Activated CD8-positive, alpha-beta memory T cell treated with anti-CD3 and anti-CD28 coated beads, Interleukin-2, amount 10 ng/mL, durations not matched to agents 7 days and 5 days (primary cell): ENCODE measurements at regions not wholly inside any gene's neighbourhood (a gene's known extent, or its start where the extent isn't known, plus 50 kb on each side); places are given as distances from the start of the nearest gene placed in this dataset.

Source experiments
- ATAC-seq: fragments of 150-1000 bp; cut with Tn5 transposase; one replicate; pipeline ENCODE4 v1.10.0; 2021; ENCODE audit warnings: moderate library complexity
- CTCF ChIA-PET: fragments of 350-600 bp; sonication (Branson Sonifier 250); formaldehyde crosslinking; loops from one replicate; lab custom pipeline; 2021; ENCODE audit warnings: antibody characterized with exemption; lab: Charles Lee
- DNase-seq: peaks from one replicate; pipeline ENCODE4 v3.0.0-alpha.2; 2020
- H3K27ac Mint-ChIP-seq: one replicate; pipeline ENCODE4 v1.8.0; 2021; ENCODE audit warnings: mild to moderate bottlenecking, mixed read lengths
- H3K27me3 Mint-ChIP-seq: one replicate; pipeline ENCODE4 v1.8.0; 2021; ENCODE audit warnings: mixed read lengths
- H3K36me3 Mint-ChIP-seq: one replicate; pipeline ENCODE4 v1.8.0; 2021; ENCODE audit warnings: mild to moderate bottlenecking, mixed read lengths
- H3K4me1 Mint-ChIP-seq: one replicate; pipeline ENCODE4 v1.8.0; 2021; ENCODE audit warnings: mixed read lengths
- H3K4me3 Mint-ChIP-seq: one replicate; pipeline ENCODE4 v1.8.0; 2021; ENCODE audit warnings: mild to moderate bottlenecking, moderate library complexity, mixed read lengths
- H3K9me3 Mint-ChIP-seq: one replicate; pipeline ENCODE4 v1.8.0; 2022; ENCODE audit warnings: low read depth, mixed read lengths

DNA sequence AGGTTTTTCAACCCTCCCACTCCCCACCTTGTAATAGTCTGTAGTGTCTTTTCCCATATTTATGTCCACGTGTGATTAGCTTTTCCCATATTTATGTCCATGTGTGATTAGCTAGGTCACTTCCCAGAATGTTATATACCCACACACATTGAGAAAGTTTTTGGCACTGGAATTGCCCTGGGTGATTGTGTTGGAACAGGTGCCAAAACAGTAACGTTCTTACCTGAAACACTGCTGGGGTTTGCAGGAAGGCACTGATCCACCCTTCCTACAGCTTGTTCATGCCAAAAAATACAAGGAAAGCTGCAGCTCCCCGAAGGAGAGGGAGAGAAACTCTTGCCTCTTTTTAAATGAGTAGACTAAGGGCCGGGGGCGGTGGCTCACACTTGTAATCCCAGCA, 68.0 kb upstream of the CXADR start:
- Mint-ChIP-seq H3K4me3 (no peak overlapping the region), H3K27me3 (peaks cover 13% of the 10 kb centered on the region), H3K4me1 (no peaks in the 10 kb centered on the region), H3K27ac (no peak overlapping the region), H3K9me3 (no peaks in the 10 kb centered on the region), H3K36me3 (no peaks in the 10 kb centered on the region)
- DNase-seq (no peak), ATAC-seq (no peak)
- CTCF ChIA-PET = no interaction called here

DNA sequence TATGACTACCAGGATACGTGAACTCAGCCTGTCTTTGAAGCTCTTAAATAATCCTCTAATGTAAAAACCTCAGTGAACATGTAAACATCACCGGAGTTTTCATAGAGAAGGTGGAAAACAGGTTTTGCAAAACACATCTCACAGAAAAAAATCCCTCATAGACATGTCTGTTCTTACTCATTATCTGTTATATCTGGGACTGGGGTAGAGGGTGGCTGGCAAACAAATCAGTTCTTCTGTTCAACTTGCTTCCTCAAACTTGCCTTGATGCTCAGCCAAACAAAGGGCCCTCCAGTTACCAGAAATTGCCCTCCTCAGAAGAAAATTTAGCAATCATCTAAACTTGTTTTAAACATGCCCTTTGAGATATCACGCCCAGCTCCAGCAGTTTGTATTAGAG, 66.1 kb upstream of the CXADR start:
- no peak overlapping the region for H3K27ac Mint-ChIP-seq
- CTCF ChIA-PET = no interaction called here
- no peak for DNase-seq
- H3K4me1 Mint-ChIP-seq = no peaks in the 10 kb centered on the region
- peaks cover 8% of the 10 kb centered on the region for H3K27me3 Mint-ChIP-seq
- no peaks in the 10 kb centered on the region for H3K9me3 Mint-ChIP-seq
- no peaks in the 10 kb centered on the region for H3K36me3 Mint-ChIP-seq
- no peak overlapping the region for H3K4me3 Mint-ChIP-seq
- no peak for ATAC-seq

DNA sequence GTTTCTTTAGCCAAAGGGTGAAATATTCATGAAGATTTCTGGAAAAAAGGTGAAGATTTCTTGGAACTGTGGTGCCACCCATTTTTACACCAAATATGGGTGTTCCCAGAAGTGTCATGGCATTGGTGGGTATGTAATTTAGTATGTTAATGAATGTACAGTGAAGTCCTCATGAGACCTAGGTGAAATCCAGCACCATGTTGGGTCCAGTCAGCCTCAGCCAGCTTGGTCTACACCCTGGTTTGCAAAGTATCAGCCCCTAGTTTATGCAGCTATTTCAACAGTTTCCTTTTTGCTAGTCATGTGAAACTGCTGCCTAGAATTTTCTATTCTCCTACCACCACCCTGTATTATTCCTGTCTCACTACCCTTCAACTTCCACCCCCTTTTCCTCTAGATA, 63.1 kb upstream of the CXADR start:
- H3K36me3 Mint-ChIP-seq = no peaks in the 10 kb centered on the region

DNA sequence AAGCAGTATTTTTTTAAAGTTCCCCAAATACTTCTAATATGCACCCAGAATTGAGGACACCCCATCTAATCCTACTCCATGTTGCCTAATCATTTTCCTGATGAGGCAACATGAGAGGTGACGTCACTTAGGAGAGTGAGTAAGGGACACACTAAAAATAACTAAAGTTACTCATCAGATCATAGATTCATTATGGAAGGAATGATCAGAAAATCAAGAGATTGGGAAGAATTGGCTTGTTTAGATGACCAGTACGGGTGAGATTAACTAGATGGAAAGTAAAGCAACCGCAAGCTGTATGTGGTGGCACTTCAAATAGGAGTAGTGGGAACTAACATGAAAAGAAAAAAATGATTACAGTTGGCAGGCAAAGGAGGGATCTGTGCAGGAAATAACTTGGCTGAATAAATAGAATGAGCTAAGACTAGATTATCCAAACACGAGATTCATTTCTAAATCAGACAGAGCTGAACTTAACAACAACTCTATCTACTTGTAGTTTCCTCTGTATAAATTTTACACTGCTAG, 61.4 kb upstream of the CXADR start:
- ATAC-seq (no peak), DNase-seq (no peak)
- CTCF ChIA-PET = interaction anchor here (1.4 kb wide), 1 partner anchor 10 kb away, joined by 3 read pairs; no protein-coding TSS in a partner anchor
- Mint-ChIP-seq H3K36me3 (no peaks in the 10 kb centered on the region), H3K4me1 (peaks cover 6% of the 10 kb centered on the region), H3K27ac (no peak overlapping the region), H3K4me3 (no peak overlapping the region), H3K27me3 (peaks cover 7% of the 10 kb centered on the region), H3K9me3 (no peaks in the 10 kb centered on the region)

More for the DNA sequence above, 63.1 kb upstream of the CXADR start:
- Mint-ChIP-seq H3K9me3 (no peaks in the 10 kb centered on the region), H3K27me3 (peaks cover 6% of the 10 kb centered on the region), H3K4me1 (peaks cover 5% of the 10 kb centered on the region), H3K4me3 (no peak overlapping the region), H3K27ac (no peak overlapping the region)
- CTCF ChIA-PET = no interaction called here
- no peak for DNase-seq
- no peak for ATAC-seq

DNA sequence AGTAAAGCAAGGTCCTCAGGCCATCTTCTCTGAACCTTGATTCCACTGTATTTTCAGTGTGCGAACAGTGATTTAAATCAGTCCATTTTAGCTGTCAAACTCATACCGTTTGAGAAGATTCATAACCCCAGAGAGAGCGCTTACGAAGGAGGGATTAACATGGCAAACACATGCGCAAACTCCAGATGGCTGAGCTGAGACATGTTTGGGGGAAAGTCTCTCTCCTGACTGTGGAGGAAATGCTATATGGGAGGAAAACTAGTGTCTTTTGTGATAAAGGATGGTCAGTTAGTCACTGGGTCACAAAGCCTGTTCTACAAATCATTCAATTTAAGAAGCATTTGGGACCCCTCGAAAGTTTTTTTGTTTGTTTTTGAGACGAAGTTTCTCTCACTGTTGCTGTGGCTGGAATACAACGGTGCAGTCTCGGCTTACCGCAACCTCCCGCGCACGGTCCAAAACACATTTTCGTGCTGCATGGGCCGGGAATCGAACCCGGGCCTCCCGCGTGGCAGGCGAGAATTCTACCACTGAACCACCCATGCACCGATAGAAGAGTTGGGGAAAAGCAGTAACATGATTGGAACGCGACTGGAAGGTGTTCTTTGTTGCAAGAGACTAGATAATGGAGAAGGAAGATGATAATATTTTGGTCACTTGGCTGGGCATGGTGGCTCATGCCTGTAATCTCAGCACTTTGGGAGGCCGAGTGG, 58.4 kb upstream of the CXADR start:
- CTCF ChIA-PET = interaction anchor here (0.7 kb wide), 1 partner anchor 1035 kb away, joined by 3 read pairs; no protein-coding TSS in a partner anchor
- no peaks in the 10 kb centered on the region for H3K36me3 Mint-ChIP-seq
- peaks cover 6% of the 10 kb centered on the region for H3K4me1 Mint-ChIP-seq
- H3K4me3 Mint-ChIP-seq = peak overlapping the region; percentile 18
- peak; percentile 61 for DNase-seq
- peak; percentile 49 for ATAC-seq
- H3K27ac Mint-ChIP-seq = peak overlapping the region; percentile 54
- H3K27me3 Mint-ChIP-seq = peaks cover 7% of the 10 kb centered on the region
- no peaks in the 10 kb centered on the region for H3K9me3 Mint-ChIP-seq

DNA sequence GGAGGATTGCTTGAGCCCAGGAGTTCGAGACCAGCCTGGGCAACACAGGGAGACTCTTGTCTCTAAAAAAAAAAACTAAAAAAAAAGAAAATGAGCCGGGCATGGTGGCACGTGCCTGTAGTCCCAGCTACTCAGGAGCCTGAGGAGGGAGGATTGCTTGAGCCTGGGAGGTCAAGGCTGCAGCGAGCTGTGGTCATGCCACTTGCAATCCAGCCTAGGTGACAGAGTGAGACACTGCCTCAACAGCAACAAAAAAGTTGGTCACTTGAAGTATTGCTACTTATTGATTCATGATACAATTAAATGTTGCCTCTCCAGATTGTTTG, 57.9 kb upstream of the CXADR start:
- ATAC-seq (no peak), DNase-seq (no peak)
- Mint-ChIP-seq H3K27ac (no peak overlapping the region), H3K4me1 (peaks cover 6% of the 10 kb centered on the region), H3K27me3 (peaks cover 5% of the 10 kb centered on the region), H3K4me3 (no peak overlapping the region), H3K36me3 (no peaks in the 10 kb centered on the region), H3K9me3 (no peaks in the 10 kb centered on the region)
- CTCF ChIA-PET = no interaction called here

DNA sequence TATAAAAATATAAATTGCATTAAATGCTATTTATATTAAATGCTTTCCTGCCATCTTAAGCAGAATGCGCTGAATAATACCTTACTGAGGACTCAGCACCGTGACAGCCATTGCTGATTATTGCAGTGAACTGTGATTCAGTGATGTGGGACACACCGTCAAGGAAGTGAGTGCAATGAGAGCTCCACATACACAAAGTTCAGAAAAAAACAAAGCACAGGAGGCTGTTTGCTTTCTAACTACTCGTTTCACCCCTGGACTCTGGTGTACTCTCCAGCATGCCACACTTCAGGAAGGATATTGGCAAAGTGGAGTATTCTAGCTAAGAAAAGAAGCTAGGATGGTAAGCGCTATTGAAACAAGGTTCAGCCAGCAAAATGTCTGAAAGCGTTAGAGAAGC, 57.4 kb upstream of the CXADR start:
- H3K27ac Mint-ChIP-seq = no peak overlapping the region
- H3K4me3 Mint-ChIP-seq = no peak overlapping the region
- peaks cover 8% of the 10 kb centered on the region for H3K27me3 Mint-ChIP-seq

DNA sequence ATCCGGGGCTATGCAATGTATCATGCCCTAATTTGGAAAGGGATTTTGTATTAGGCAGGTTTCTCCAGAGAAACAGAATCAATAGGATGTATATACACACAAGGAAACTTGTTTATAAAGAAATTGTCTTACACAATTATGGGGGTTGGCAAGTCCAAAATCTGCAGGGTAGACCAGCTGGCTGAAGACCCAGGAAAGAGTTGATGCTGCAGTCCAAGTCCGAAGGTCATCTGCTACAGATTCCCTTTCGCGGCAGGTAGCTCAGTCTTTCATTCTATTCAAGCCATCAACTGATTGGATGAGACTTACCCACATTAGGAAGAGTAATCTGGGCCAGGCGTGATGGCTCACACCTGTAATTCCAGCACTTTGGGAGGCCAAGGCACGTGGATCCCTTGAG, 54.6 kb upstream of the CXADR start:
- CTCF ChIA-PET = no interaction called here
- H3K27me3 Mint-ChIP-seq = peaks cover 6% of the 10 kb centered on the region
- H3K27ac Mint-ChIP-seq = no peak overlapping the region
- no peak overlapping the region for H3K4me3 Mint-ChIP-seq
- DNase-seq (no peak), ATAC-seq (no peak)
- H3K9me3 Mint-ChIP-seq = no peaks in the 10 kb centered on the region
- H3K36me3 Mint-ChIP-seq = no peaks in the 10 kb centered on the region
- peaks cover 6% of the 10 kb centered on the region for H3K4me1 Mint-ChIP-seq

More for the DNA sequence above, 57.4 kb upstream of the CXADR start:
- ATAC-seq (no peak), DNase-seq (no peak)
- peaks cover 6% of the 10 kb centered on the region for H3K4me1 Mint-ChIP-seq
- no peaks in the 10 kb centered on the region for H3K36me3 Mint-ChIP-seq
- CTCF ChIA-PET = no interaction called here
- H3K9me3 Mint-ChIP-seq = no peaks in the 10 kb centered on the region

DNA sequence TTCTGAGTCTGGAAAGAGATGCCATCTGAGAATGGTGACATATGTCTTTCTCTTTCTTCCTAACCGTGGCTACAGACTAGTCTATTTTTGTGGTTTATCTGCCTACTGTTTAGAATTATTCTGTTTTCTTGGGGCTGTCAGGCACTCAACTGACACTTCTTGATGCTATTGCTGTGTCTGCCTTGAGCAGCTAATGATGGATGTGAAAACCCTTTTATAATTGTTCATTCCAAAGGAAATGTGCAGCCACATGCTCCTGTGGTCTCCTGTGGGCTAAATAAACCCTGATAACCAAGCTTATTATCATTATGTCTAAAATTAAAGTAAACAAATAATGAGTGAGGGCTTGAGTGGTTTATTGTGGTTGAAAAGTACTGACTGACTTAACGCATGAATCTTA, 52.7 kb upstream of the CXADR start:
- no peak for ATAC-seq
- H3K36me3 Mint-ChIP-seq = no peaks in the 10 kb centered on the region
- CTCF ChIA-PET = no interaction called here
- DNase-seq = no peak
- no peaks in the 10 kb centered on the region for H3K9me3 Mint-ChIP-seq
- peaks cover 4% of the 10 kb centered on the region for H3K27me3 Mint-ChIP-seq
- H3K4me1 Mint-ChIP-seq = no peaks in the 10 kb centered on the region
- no peak overlapping the region for H3K4me3 Mint-ChIP-seq
- no peak overlapping the region for H3K27ac Mint-ChIP-seq

DNA sequence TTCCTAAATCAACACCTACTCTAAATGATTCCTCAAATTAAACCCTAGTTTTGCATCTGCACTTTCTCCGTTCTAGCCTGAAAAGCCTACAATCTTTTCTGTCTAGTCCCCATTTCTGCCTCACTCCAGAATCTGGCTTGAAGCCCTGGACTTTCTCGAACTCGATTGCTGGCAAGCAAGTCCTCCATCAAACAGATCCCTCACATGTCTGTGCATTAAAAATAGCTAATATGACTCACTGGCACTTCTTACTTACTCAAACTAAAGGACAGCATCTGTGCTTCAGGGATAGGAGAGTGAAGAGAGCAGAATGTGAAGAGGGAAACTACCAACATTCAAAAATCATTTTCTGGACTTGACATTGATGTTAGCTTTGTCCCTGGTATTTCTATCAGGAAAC, 51.8 kb upstream of the CXADR start:
- no peak overlapping the region for H3K4me3 Mint-ChIP-seq
- peaks cover 4% of the 10 kb centered on the region for H3K27me3 Mint-ChIP-seq
- H3K9me3 Mint-ChIP-seq = no peaks in the 10 kb centered on the region
- no peaks in the 10 kb centered on the region for H3K36me3 Mint-ChIP-seq
- ATAC-seq = no peak
- no peak overlapping the region for H3K27ac Mint-ChIP-seq
- DNase-seq = no peak
- H3K4me1 Mint-ChIP-seq = no peaks in the 10 kb centered on the region
- CTCF ChIA-PET = interaction anchor here (1.2 kb wide), 1 partner anchor 9 kb away, joined by 3 read pairs; no protein-coding TSS in a partner anchor

DNA sequence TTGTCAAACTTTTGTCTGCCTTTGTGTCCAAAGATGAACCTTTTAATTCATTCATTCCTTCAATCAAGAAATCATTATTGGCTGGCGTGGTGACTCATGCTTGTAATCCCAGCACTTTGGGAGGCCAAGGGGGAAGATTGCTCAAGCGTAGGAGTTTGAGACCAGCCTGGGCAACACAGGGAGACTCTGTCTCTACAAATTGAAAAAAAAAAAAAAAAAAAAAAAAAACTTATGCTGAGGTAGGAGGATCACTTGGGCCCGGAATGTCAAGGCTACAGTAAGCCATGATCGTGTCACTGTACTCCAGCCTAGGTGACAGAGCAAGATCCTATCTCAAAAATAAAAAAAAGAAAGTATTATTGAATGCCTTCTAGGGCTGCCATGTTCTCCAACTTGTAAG, 51.3 kb upstream of the CXADR start:
- Mint-ChIP-seq H3K36me3 (no peaks in the 10 kb centered on the region), H3K27ac (no peak overlapping the region), H3K4me1 (no peaks in the 10 kb centered on the region), H3K27me3 (peaks cover 4% of the 10 kb centered on the region), H3K9me3 (no peaks in the 10 kb centered on the region), H3K4me3 (no peak overlapping the region)
- CTCF ChIA-PET = interaction anchor here (1.2 kb wide), 1 partner anchor 10 kb away, joined by 3 read pairs; no protein-coding TSS in a partner anchor
- ATAC-seq = no peak
- DNase-seq = no peak

DNA sequence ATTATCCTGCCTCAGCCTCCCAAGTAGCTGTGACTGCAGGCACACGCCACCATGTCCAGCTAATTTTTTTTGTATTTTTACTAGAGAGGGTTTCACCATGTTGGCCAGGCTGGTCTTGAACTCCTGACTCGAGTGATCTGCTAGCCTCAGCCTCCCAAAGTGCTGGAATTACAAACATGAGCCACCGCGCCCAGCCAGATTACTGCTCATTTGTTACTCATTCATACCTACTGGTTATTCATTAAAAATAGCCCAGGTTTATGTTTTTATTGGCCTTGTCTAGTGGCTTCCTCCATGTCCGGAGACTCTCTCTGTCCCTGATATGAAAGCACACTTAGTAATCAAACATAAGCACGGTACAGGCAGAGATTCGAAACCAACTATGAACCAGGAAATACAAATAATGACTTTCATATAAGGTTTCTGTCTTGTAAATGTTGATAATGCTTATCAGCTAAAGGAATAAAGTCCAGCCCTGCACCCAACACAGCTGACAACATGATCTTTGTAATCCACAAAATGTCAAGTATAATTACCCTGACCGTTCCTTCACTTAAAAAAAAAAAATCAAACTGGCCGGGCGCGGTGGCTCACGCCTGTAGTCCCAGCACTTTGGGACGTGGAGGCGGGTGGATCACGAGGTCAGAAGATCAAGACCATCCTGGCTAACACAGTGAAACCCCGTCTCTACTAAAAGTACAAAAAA, 50.4 kb upstream of the CXADR start:
- no peak for ATAC-seq
- CTCF ChIA-PET = no interaction called here
- H3K9me3 Mint-ChIP-seq = no peaks in the 10 kb centered on the region
- H3K36me3 Mint-ChIP-seq = no peaks in the 10 kb centered on the region
- no peak overlapping the region for H3K27ac Mint-ChIP-seq
- no peak for DNase-seq
- H3K4me1 Mint-ChIP-seq = no peaks in the 10 kb centered on the region
- peaks cover 4% of the 10 kb centered on the region for H3K27me3 Mint-ChIP-seq
- H3K4me3 Mint-ChIP-seq = no peak overlapping the region
